WERI-Rb-1 (cell line): ENCODE measurements at regions not wholly inside any gene's neighbourhood (a gene's known extent, or its start where the extent isn't known, plus 50 kb on each side); places are given as distances from the start of the nearest gene placed in this dataset.

Experiments used
- DNase-seq: peaks from one replicate; pipeline ENCODE4 v3.0.0-alpha.2; 2020
- H3K27ac ChIP-seq: fragments of 250-450 bp; sonication (Bioruptor Pico); 2 replicates; pipeline ENCODE4 v1.5.1; 2020; ENCODE audit warnings: mild to moderate bottlenecking, moderate library complexity
- H3K27me3 ChIP-seq: fragments of 250-450 bp; sonication (Bioruptor Pico); 2 replicates; pipeline ENCODE4 v1.5.1; 2021; ENCODE audit warnings: mild to moderate bottlenecking, low read depth, moderate library complexity; ENCODE audit not compliant: insufficient read depth, severe bottlenecking
- H3K36me3 ChIP-seq: fragments of 250-450 bp; sonication (Bioruptor Pico); 2 replicates; pipeline ENCODE4 v1.5.1; 2020; ENCODE audit warnings: mild to moderate bottlenecking, moderate library complexity
- H3K4me3 ChIP-seq: 2 replicates; pipeline ENCODE4 v1.5.1; 2011; ENCODE audit warnings: low read depth, mild to moderate bottlenecking, control low read depth, low read length
- H3K9me3 ChIP-seq: fragments of 250-450 bp; sonication (Bioruptor Pico); 2 replicates; pipeline ENCODE4 v1.5.1; 2021; ENCODE audit warnings: mild to moderate bottlenecking, moderate library complexity; ENCODE audit not compliant: severe bottlenecking
- TF ChIP-seq, protein P1 (sequence below): IDR thresholded peaks from 2 replicates; pipeline ENCODE4 v1.5.1; 2011; ENCODE audit warnings: low read depth, mild to moderate bottlenecking, control low read depth, inconsistent platforms, low read length

GRCh38 chr11:95360377-95361075 lies 129.5 kb upstream of the SESN3 start:
- TF ChIP-seq, protein P1, sequence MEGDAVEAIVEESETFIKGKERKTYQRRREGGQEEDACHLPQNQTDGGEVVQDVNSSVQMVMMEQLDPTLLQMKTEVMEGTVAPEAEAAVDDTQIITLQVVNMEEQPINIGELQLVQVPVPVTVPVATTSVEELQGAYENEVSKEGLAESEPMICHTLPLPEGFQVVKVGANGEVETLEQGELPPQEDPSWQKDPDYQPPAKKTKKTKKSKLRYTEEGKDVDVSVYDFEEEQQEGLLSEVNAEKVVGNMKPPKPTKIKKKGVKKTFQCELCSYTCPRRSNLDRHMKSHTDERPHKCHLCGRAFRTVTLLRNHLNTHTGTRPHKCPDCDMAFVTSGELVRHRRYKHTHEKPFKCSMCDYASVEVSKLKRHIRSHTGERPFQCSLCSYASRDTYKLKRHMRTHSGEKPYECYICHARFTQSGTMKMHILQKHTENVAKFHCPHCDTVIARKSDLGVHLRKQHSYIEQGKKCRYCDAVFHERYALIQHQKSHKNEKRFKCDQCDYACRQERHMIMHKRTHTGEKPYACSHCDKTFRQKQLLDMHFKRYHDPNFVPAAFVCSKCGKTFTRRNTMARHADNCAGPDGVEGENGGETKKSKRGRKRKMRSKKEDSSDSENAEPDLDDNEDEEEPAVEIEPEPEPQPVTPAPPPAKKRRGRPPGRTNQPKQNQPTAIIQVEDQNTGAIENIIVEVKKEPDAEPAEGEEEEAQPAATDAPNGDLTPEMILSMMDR = no peak
- no peaks in the 10 kb centered on the region for H3K9me3 ChIP-seq
- no peak overlapping the region for H3K4me3 ChIP-seq
- H3K36me3 ChIP-seq = no peaks in the 10 kb centered on the region
- no peak for DNase-seq
- H3K27ac ChIP-seq = no peak overlapping the region
- H3K27me3 ChIP-seq = no peaks in the 10 kb centered on the region

- Histone ChIP-seq H3K9me3 (no peaks in the 10 kb centered on the region), H3K27me3 (no peaks in the 10 kb centered on the region), H3K36me3 (no peaks in the 10 kb centered on the region), H3K4me3 (no peak overlapping the region), H3K27ac (no peak overlapping the region)
- TF ChIP-seq, protein P1 = no peak
- no peak for DNase-seq
Measured at GRCh38 chr11:95359756-95360155, 128.8 kb upstream of the SESN3 start.

- no peaks in the 10 kb centered on the region for H3K9me3 ChIP-seq
- no peak for DNase-seq
Measured at GRCh38 chr11:95359341-95359663, 128.3 kb upstream of the SESN3 start.

GRCh38 chr11:95358511-95359340 lies 127.7 kb upstream of the SESN3 start:
- no peak overlapping the region for H3K27ac ChIP-seq
- no peaks in the 10 kb centered on the region for H3K36me3 ChIP-seq
- no peak overlapping the region for H3K4me3 ChIP-seq
- no peaks in the 10 kb centered on the region for H3K27me3 ChIP-seq
- no peak for DNase-seq
- H3K9me3 ChIP-seq = no peaks in the 10 kb centered on the region
- TF ChIP-seq, protein P1 = no peak

More at GRCh38 chr11:95359341-95359663, 128.3 kb upstream of the SESN3 start:
- Histone ChIP-seq H3K36me3 (no peaks in the 10 kb centered on the region), H3K27me3 (no peaks in the 10 kb centered on the region), H3K4me3 (no peak overlapping the region), H3K27ac (no peak overlapping the region)
- TF ChIP-seq, protein P1 = no peak

- TF ChIP-seq, protein P1 = no peak
- Histone ChIP-seq H3K4me3 (no peak overlapping the region), H3K27me3 (no peaks in the 10 kb centered on the region), H3K9me3 (no peaks in the 10 kb centered on the region), H3K36me3 (no peaks in the 10 kb centered on the region), H3K27ac (no peak overlapping the region)
- DNase-seq = no peak
Measured at GRCh38 chr11:95354304-95354703, 123.3 kb upstream of the SESN3 start.
